GM13977 (cell line): ENCODE measurements at regions not wholly inside any gene's neighbourhood (a gene's known extent, or its start where the extent isn't known, plus 50 kb on each side); places are given as distances from the start of the nearest gene placed in this dataset.

Experiments
- DNase-seq: peaks from one replicate; pipeline ENCODE4 v3.0.0; 2012; ENCODE audit warnings: low spot score
- CTCF ChIP-seq: IDR thresholded peaks from 2 replicates; pipeline ENCODE4 v1.5.1; 2012; ENCODE audit warnings: mild to moderate bottlenecking, control low read depth; ENCODE audit not compliant: insufficient read depth; ENCODE audit errors: extremely low read depth, missing control alignments
- in situ Hi-C: fragments of 300-500 bp; cut with MboI; formaldehyde crosslinking; loops from one replicate; pipeline ENCODE4 v1.12.0; 2022; ENCODE audit warnings: low sequenced_read_pairs, low pct_unique_long_range_greater_than_20kb, mixed read lengths, inconsistent platforms; ENCODE audit not compliant: unreplicated experiment

GRCh38 chr3:11917051-11917450 lies 70.4 kb upstream of the TAMM41 start:
- in situ Hi-C loops = no loop called here
- DNase-seq = no peak
- TF ChIP-seq CTCF = no peak

DNA sequence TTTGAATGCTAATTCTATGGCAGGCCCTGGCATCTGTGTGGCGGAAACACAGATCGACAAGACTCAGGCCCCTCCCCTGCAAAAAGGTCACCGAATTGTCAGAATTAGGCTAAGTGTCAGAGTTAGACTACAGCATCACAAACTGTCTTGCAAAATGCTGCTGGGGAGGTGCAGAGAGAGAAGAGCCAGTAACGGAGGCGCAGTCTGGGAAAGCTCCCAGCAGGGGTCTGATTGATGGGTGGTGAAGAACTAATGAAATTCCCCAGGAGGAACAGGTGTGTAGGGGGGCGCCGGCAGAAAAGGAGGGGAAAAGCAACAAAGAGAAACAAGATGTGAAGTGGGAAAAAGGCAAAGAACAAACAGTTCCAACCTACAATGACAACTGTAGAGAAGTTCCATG lies 72.7 kb upstream of the TAMM41 start:
- no peak for TF ChIP-seq CTCF
- DNase-seq = no peak
- in situ Hi-C loops = no loop called here

DNA sequence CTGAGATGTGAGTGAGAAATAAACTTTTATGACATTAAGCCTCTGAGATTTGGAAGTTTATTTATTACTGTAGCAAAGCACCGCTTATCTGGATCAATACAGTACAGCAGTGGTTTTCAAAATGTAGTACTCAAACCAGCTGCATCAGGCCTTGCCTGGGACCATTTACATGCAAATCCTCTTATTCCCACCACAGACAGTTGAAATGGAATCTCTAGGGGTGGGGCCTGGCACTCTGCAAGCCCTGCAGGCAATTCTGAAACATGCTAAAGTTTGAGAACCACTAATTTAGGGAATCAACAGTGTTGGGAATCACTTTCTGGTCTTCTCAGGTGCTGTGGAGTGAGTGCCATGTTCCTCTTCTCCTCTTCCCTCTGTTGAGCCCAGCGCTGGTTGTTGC lies 77.8 kb upstream of the TAMM41 start:
- no peak for TF ChIP-seq CTCF
- in situ Hi-C loops = no loop called here
- DNase-seq = no peak

- no peak for TF ChIP-seq CTCF
- in situ Hi-C loops = no loop called here
- DNase-seq = no peak
These were observed 75.8 kb upstream of the SYN2 start for GRCh38 chr3:11928381-11928780.

DNA sequence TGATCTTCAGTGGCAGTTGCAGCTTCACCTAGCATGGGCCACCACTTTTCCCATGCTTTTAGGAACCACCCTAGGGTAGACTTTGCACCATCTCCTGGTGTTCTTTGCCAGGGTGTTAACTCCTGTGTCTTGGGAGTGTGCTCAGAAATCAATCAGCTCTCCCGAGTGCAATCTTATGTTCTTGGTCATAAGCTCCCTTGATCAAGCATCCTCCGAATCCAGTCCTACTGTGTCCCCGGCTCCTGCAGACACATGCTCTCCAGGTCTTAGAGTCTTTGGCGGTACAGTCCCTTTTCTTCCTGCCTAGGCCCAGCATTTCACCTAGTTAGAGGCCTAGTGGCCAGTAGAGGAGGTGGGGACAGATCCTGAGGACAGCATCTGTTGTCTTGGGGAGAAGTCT lies 74.7 kb upstream of the SYN2 start:
- in situ Hi-C loops = no loop called here
- TF ChIP-seq CTCF = no peak
- DNase-seq = no peak

DNA sequence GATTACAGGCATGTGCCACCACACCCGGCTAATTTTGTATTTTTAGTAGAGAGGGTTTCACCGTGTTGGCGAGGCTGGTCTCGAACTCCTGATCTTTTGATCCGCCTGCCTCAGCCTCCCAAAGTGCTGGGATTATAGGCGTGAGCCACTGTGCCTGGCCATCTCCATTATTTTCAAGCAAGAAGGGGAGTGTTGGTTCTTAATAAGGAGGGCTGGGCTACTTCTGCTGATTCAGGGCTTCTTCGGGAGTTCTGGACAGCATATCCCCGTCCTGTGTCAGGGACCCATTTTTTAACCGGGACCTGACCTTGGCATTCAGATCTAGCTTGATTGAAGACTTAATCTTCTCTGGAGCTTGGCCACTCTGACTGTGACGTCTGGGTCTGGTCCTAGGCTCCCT lies 74.1 kb upstream of the SYN2 start:
- no peak for DNase-seq
- in situ Hi-C loops = no loop called here
- no peak for TF ChIP-seq CTCF

GRCh38 chr3:11932636-11933035 lies 71.6 kb upstream of the SYN2 start:
- no peak for DNase-seq
- in situ Hi-C loops = no loop called here
- no peak for TF ChIP-seq CTCF
